ENCODE measurements at regions not wholly inside any gene's neighbourhood (a gene's known extent, or its start where the extent isn't known, plus 50 kb on each side); places are given as distances from the start of the nearest gene placed in this dataset.

DNA sequence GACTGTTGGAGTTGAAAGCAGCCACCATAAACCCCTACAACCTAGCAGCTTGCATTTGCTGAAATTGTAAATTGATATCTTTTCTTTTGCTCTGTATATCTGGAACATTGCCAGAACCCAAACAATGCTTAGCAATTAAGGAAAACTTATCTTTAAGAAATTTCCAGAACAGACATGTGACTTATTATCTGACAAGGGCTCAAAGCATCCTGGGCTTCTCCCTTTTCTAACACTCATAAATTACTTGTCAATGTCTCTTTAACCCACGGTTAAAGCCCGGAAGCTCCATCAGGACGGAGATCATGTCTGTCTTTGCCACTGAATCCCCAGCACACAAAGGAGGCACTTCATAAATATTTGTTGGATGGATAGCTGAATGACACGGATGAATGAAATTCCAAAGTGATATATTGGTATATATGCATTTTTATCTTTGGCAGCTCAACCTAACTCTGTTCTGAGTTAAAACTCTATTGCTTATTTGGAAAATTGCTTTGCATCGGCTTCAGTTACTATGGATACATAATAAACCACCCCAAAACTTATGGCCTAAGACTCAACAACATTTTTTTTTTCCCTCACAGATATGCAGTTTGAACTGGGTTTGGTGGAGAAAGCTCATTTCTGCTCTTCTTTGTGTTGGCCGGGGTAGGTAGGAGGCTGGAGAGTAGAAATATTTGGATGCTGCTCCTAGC is 103.1 kb upstream of the CLINT1 start:
- Histone ChIP-seq H3K27me3 (ENCODE audit: insufficient read depth, poor library complexity, severe bottlenecking) (no peaks in the 10 kb centered on the region), H3K27ac (replicated peaks) (no peak overlapping the region), H3K4me3 (replicated peaks; ENCODE audit: insufficient read depth, low read length) (no peak overlapping the region)
- TF ChIP-seq POLR2AphosphoS5 (IDR thresholded peaks at IDR 0.05; ENCODE audit: low read depth): no peak
- TF ChIP-seq, protein P1, sequence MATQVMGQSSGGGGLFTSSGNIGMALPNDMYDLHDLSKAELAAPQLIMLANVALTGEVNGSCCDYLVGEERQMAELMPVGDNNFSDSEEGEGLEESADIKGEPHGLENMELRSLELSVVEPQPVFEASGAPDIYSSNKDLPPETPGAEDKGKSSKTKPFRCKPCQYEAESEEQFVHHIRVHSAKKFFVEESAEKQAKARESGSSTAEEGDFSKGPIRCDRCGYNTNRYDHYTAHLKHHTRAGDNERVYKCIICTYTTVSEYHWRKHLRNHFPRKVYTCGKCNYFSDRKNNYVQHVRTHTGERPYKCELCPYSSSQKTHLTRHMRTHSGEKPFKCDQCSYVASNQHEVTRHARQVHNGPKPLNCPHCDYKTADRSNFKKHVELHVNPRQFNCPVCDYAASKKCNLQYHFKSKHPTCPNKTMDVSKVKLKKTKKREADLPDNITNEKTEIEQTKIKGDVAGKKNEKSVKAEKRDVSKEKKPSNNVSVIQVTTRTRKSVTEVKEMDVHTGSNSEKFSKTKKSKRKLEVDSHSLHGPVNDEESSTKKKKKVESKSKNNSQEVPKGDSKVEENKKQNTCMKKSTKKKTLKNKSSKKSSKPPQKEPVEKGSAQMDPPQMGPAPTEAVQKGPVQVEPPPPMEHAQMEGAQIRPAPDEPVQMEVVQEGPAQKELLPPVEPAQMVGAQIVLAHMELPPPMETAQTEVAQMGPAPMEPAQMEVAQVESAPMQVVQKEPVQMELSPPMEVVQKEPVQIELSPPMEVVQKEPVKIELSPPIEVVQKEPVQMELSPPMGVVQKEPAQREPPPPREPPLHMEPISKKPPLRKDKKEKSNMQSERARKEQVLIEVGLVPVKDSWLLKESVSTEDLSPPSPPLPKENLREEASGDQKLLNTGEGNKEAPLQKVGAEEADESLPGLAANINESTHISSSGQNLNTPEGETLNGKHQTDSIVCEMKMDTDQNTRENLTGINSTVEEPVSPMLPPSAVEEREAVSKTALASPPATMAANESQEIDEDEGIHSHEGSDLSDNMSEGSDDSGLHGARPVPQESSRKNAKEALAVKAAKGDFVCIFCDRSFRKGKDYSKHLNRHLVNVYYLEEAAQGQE (IDR thresholded peaks at IDR 0.05; ENCODE audit: insufficient replicate concordance, low read depth): no peak
- no peak for TF ChIP-seq GABPA (IDR thresholded peaks at IDR 0.05; ENCODE audit: low read depth)
- no peak for DNase-seq (ENCODE audit: low read depth in 1 of 2, low spot score in 1 of 2)

DNA sequence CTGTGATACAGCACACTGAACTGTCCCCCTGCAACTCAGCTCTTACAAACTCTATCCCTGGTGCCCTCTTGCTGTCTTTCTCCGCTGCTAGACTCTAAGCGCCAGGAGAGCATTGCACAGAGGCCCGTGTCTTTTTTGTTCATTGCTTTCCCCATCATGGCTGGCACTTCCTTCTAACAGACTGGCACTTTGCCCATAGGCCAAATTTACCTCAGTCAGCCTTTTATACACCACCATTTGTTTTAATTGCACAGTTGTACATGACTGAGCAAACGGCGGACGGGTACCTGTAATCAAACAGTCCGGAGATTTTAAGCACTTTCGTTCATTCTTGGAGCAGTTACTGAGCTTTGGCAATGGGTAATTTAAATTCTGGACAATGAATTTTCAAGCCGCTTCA is 102.2 kb upstream of the CLINT1 start:
- Histone ChIP-seq H3K27me3 (ENCODE audit: insufficient read depth, poor library complexity, severe bottlenecking) (no peaks in the 10 kb centered on the region), H3K4me3 (replicated peaks; ENCODE audit: insufficient read depth, low read length) (no peak overlapping the region), H3K27ac (replicated peaks) (no peak overlapping the region)
- DNase-seq (ENCODE audit: low read depth in 1 of 2, low spot score in 1 of 2): no peak
- TF ChIP-seq, protein P1 (IDR thresholded peaks at IDR 0.05; ENCODE audit: insufficient replicate concordance, low read depth): no peak
- no peak for TF ChIP-seq POLR2AphosphoS5 (IDR thresholded peaks at IDR 0.05; ENCODE audit: low read depth)
- TF ChIP-seq, protein P2, sequence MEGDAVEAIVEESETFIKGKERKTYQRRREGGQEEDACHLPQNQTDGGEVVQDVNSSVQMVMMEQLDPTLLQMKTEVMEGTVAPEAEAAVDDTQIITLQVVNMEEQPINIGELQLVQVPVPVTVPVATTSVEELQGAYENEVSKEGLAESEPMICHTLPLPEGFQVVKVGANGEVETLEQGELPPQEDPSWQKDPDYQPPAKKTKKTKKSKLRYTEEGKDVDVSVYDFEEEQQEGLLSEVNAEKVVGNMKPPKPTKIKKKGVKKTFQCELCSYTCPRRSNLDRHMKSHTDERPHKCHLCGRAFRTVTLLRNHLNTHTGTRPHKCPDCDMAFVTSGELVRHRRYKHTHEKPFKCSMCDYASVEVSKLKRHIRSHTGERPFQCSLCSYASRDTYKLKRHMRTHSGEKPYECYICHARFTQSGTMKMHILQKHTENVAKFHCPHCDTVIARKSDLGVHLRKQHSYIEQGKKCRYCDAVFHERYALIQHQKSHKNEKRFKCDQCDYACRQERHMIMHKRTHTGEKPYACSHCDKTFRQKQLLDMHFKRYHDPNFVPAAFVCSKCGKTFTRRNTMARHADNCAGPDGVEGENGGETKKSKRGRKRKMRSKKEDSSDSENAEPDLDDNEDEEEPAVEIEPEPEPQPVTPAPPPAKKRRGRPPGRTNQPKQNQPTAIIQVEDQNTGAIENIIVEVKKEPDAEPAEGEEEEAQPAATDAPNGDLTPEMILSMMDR (IDR thresholded peaks at IDR 0.05; ENCODE audit: insufficient read depth, low read length): no peak
- no peak for TF ChIP-seq SPI1 (IDR thresholded peaks at IDR 0.05; ENCODE audit: borderline replicate concordance, low read depth)
- TF ChIP-seq GABPA (IDR thresholded peaks at IDR 0.05; ENCODE audit: low read depth): no peak

DNA sequence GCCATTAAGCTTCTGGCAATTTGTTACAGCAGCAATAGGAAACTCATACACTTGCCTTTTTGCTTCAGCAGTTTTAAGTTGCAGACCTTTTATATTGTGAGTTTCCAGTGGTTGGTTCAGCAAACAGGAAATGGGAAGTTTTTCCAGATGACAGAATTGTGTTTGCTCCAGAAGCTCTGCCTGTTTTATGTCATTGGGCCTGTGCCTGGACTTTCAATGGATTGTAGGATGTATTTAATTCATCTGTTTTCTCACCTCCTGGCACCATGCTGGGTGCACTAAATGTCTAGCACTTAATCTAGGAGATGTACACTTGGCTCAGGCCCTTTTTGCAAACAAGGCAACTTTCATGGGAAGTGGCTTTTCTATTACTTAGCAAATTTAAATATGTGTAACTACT is 100.4 kb upstream of the CLINT1 start:
- no peak overlapping the region for H3K4me3 ChIP-seq (replicated peaks; ENCODE audit: insufficient read depth, low read length)
- no peaks in the 10 kb centered on the region for H3K27me3 ChIP-seq (ENCODE audit: insufficient read depth, poor library complexity, severe bottlenecking)
- no peak overlapping the region for H3K27ac ChIP-seq (replicated peaks)
- no peak for DNase-seq (ENCODE audit: low read depth in 1 of 2, low spot score in 1 of 2)
- no peak for TF ChIP-seq SPI1 (IDR thresholded peaks at IDR 0.05; ENCODE audit: borderline replicate concordance, low read depth)
- TF ChIP-seq, protein P1 (IDR thresholded peaks at IDR 0.05; ENCODE audit: insufficient replicate concordance, low read depth): no peak
- TF ChIP-seq GABPA (IDR thresholded peaks at IDR 0.05; ENCODE audit: low read depth): no peak
- TF ChIP-seq, protein P2 (IDR thresholded peaks at IDR 0.05; ENCODE audit: insufficient read depth, low read length): no peak
- TF ChIP-seq POLR2AphosphoS5 (IDR thresholded peaks at IDR 0.05; ENCODE audit: low read depth): no peak

Data from HL-60 (cell line).